Fibroblast of the aortic adventitia (primary cell): ENCODE measurements at regions not wholly inside any gene's neighbourhood (a gene's known extent, or its start where the extent isn't known, plus 50 kb on each side); places are given as distances from the start of the nearest gene placed in this dataset.
A peak's percentile ranks its signal among the peaks of the same experiment; 100 is the strongest.

Experiments
- DNase-seq: peaks from one replicate; pipeline ENCODE4 v3.0.0-alpha.2; 2010; ENCODE audit warnings: low read depth
- H3K4me3 ChIP-seq: 2 replicates; pipeline ENCODE4 v1.5.1; 2011; ENCODE audit warnings: low read depth, mild to moderate bottlenecking, control low read depth, low read length, moderate library complexity
- CTCF ChIP-seq: IDR thresholded peaks from 2 replicates; pipeline ENCODE4 v1.5.1; 2011; ENCODE audit warnings: mild to moderate bottlenecking, low read length, control low read depth, inconsistent platforms; ENCODE audit not compliant: insufficient read depth

DNA sequence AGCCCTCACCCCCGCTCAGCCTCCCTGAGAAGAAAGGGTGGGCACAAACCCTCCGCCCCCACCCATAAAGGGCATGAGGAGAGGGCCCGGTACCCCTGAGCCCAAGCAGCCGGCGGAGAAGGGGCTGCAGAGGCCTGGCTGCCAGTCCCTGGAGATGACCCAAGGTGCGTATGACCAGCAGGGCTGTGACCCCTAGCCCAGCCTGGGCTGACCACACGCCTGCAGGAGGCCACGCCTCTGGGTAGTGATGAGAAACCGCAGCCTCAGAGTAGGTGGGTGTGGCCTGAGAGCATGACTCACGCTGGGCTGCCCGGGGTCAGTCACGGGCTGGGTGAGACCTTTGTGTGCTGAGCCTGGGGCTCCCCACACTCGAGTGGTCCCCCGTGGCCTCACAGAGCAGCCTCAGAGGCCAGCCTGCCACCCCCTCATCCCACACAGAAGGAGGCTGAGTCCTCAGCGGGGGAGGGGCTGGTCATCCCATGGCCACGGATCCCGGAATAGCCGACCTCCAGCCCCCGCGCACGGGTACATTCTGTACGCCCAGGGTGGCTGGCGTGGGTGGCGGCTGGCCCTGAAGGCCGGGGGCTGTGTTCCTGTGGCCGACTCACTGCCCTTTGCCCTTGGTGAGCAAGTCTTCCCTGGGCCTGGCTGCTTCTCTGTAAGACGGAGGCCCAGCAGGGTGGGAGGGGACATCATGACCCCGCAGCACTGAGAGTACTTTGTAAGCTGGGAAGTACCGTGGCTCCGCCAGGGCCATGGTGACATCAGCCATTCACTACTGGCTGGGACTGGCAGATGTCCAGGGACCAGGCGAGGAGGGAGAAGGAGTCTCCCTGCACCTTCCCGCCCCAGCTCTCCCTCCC, 110.8 kb upstream of the OTOS start:
- peak overlapping the region; percentile 5 for H3K4me3 ChIP-seq
- no peak for TF ChIP-seq CTCF
- DNase-seq: peak; percentile 82

GRCh38 chr2:240251848-240252190, 111.4 kb upstream of the OTOS start:
- H3K4me3 ChIP-seq: no peak overlapping the region
- DNase-seq: no peak
- no peak for TF ChIP-seq CTCF

- no peak for DNase-seq
- H3K4me3 ChIP-seq: no peak overlapping the region
- TF ChIP-seq CTCF: no peak
Measured at GRCh38 chr2:240252191-240252871, 111.9 kb upstream of the OTOS start.

GRCh38 chr2:240252872-240253511, 112.5 kb upstream of the OTOS start:
- H3K4me3 ChIP-seq: no peak overlapping the region
- no peak for DNase-seq
- no peak for TF ChIP-seq CTCF

DNA sequence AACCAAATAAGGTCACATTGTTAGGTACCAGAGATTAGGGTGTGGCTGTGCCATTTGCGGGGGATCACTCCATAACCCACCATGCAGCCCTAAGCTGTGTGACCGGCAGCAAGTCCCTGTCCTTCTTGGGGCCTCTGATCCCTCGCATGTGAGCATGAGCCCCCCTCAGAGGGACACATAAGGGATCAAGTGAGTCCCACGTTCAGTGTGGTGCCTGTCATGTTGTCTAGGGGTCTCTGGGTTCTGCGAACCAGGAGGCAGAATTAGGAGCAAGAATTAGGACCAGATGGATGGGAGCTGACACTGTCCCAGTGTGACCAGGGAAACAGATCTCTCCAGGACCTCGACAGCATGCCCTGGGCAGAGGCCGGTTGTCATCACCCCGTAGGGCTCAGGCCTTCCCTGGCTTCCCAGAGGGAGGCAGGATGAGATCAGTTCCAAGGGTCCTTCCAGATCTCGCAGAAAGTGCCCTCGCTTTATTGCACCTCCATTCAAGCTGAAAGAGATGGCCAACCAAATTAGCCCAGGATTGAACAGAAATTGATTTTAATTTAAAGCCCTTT, 113.2 kb upstream of the OTOS start:
- no peak for DNase-seq
- TF ChIP-seq CTCF: no peak
- H3K4me3 ChIP-seq: no peak overlapping the region

DNA sequence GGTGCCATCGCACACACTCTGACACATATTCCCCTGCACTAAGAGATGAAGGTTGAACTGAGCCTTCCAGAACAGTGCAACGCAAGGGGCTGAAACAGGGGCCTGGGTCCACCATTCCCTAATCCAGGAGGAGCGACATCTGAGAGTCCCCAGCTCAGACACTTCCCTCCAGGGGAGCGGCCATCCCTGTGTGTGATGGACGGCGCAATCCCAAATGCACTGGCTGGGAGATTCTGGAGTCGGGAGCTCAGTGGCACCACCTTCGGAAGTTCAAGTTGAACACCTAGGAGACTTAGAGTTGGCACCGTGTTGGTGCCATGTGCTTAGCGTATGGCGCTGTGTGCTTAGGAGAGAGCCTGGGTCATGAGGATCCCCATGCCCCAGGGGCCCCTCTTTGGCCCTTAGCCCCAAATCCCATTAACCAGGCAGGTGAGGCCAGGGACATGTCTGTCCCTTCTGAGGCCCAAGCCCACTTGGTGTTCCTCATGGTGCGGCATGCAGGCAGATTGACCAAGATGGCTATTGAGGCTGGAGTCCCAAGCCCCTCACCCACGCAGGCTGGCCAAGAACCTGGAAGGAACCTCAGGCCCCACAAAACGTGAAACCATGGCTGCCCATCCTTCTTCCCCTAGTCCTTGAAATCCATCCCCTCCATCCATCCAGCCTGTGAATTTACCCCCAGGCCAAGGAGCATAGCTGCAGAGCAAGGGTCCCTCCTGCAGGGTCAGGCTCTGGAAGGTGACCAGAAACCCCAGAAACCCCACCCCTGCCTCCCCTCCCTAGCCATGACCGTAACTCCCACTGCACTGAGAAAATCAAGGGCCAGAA, 114.1 kb upstream of the OTOS start:
- no peak for DNase-seq
- TF ChIP-seq CTCF: no peak
- H3K4me3 ChIP-seq: no peak overlapping the region
